Panc1 (cell line): ENCODE measurements at regions not wholly inside any gene's neighbourhood (a gene's known extent, or its start where the extent isn't known, plus 50 kb on each side); places are given as distances from the start of the nearest gene placed in this dataset.
A peak's percentile ranks its signal among the peaks of the same experiment; 100 is the strongest.

Experiments used
- ATAC-seq: fragments of 200-7000 bp; cut with Tn5 transposase; 2 replicates; pipeline ENCODE4 v1.9.1; 2020; ENCODE audit warnings: mild to moderate bottlenecking, moderate library complexity
- BruUV-seq: library from RNA; stranded (reverse); fragments of 400-500 nt; replicated peaks from 2 replicates; lab custom pipeline; 2021; lab: Mats Ljungman, UMichigan
- CTCF ChIA-PET: fragments of 300-600 bp; sonication (Branson Sonifier 250); formaldehyde crosslinking; loops from one replicate; lab custom pipeline; 2022; ENCODE audit warnings: antibody characterized with exemption; lab: Charles Lee
- POLR2A ChIA-PET: fragments of 300-600 bp; sonication (Branson Sonifier 250); formaldehyde crosslinking; loops from one replicate; lab custom pipeline; 2022; ENCODE audit warnings: antibody characterized with exemption; lab: Charles Lee
- DNase-seq: peaks from one replicate; pipeline ENCODE4 v3.0.0-alpha.2; 2010; ENCODE audit warnings: low read depth, low spot score
- H3K27ac ChIP-seq: 2 replicates; pipeline ENCODE4 v1.5.1; 2011; ENCODE audit warnings: mild to moderate bottlenecking, low read length, inconsistent platforms
- H3K27me3 ChIP-seq: fragments of 200-500 bp; sonication (Bioruptor generic); 2 replicates; pipeline ENCODE4 v1.6.0; 2014; ENCODE audit warnings: low read length, inconsistent platforms; ENCODE audit not compliant: control insufficient read depth, insufficient read depth
- H3K36me3 ChIP-seq: fragments of 200-500 bp; sonication (Bioruptor generic); 2 replicates; pipeline ENCODE4 v1.5.1; 2014; ENCODE audit warnings: inconsistent platforms, mild to moderate bottlenecking, low read length, moderate library complexity; ENCODE audit not compliant: control insufficient read depth, insufficient read depth
- H3K4me1 ChIP-seq: 2 replicates; pipeline ENCODE4 v1.5.1; 2011; ENCODE audit warnings: inconsistent platforms, mild to moderate bottlenecking, low read length, moderate library complexity; ENCODE audit not compliant: control insufficient read depth, insufficient read depth
- H3K4me3 ChIP-seq, 2 experiments: 2 replicates each; pipeline ENCODE4 v1.5.1; 2011 to 2012; ENCODE audit warnings: low read depth in 2 of 2, low read length in 2 of 2, mild to moderate bottlenecking in 2 of 2, inconsistent platforms in 1 of 2, moderate library complexity in 1 of 2
- H3K9me3 ChIP-seq: fragments of 200-500 bp; sonication (Bioruptor generic); 2 replicates; pipeline ENCODE4 v1.5.1; 2014; ENCODE audit warnings: low read depth, mild to moderate bottlenecking, inconsistent platforms, low read length, moderate library complexity; ENCODE audit not compliant: control insufficient read depth, insufficient read depth
- CTCF ChIP-seq: fragments of 450-650 bp; IDR thresholded peaks from 2 replicates; pipeline ENCODE4 v1.5.1; 2017; ENCODE audit warnings: mild to moderate bottlenecking
- POLR2AphosphoS5 ChIP-seq: IDR thresholded peaks from 2 replicates; pipeline ENCODE4 v1.6.1; 2012; ENCODE audit warnings: mild to moderate bottlenecking, low read depth, low read length, moderate library complexity
- REST ChIP-seq, 2 experiments: IDR thresholded peaks; 2 replicates each; pipeline ENCODE4 v1.6.1; 2011 to 2012; ENCODE audit warnings: low read depth in 2 of 2, control low read depth in 1 of 2, low read length in 1 of 2, mild to moderate bottlenecking in 1 of 2, moderate library complexity in 1 of 2; ENCODE audit not compliant: insufficient read depth in 1 of 2
- SIN3A ChIP-seq: IDR thresholded peaks from 2 replicates; pipeline ENCODE4 v1.6.1; 2012; ENCODE audit warnings: low read depth, mild to moderate bottlenecking, low read length, moderate library complexity, borderline replicate concordance; ENCODE audit not compliant: insufficient read depth
- TCF7L2 ChIP-seq: IDR thresholded peaks from 2 replicates; pipeline ENCODE4 v1.6.1; 2011; ENCODE audit warnings: mild to moderate bottlenecking, low read depth, low read length, inconsistent platforms
- in situ Hi-C: cut with HindIII; loops from 2 replicates; pipeline ENCODE4 v1.10.0; 2016; ENCODE audit warnings: low sequenced_read_pairs, low pct_unique_long_range_greater_than_20kb
- intact Hi-C: fragments of 100-400 bp; cut with micrococcal nuclease; formaldehyde crosslinking; loops from one replicate; pipeline ENCODE4 v1.10.0; 2022; ENCODE audit not compliant: unreplicated experiment

- Histone ChIP-seq H3K27ac (no peak overlapping the region), H3K4me1 (no peaks in the 10 kb centered on the region), H3K27me3 (no peaks in the 10 kb centered on the region), H3K9me3 (no peaks in the 10 kb centered on the region), H3K36me3 (no peaks in the 10 kb centered on the region), H3K4me3 (no peak overlapping the region)
- ATAC-seq (peak; percentile 46), DNase-seq (no peak)
- TF ChIP-seq TCF7L2 = no peak
- CTCF ChIA-PET = interaction anchor here (1.1 kb wide), 1 partner anchor 99 kb away, joined by 5 read pairs; no protein-coding TSS in a partner anchor
- BruUV-seq = no TSS peak
- POLR2A ChIA-PET = no interaction called here
- in situ Hi-C loops = no loop called here
- intact Hi-C loops = no loop called here
These were observed 128.6 kb downstream of the OAT start for GRCh38 chr10:124289851-124290795.

- BruUV-seq = no TSS peak
- ChIA-PET POLR2A (interaction anchor here (0.6 kb wide), 1 partner anchor 35 kb away, joined by 6 read pairs; no protein-coding TSS in a partner anchor), CTCF (no interaction called here)
- no peak overlapping the region for H3K4me3 ChIP-seq
- no peak overlapping the region for H3K27ac ChIP-seq
- H3K9me3 ChIP-seq = no peaks in the 10 kb centered on the region
- H3K4me1 ChIP-seq = no peaks in the 10 kb centered on the region
- H3K36me3 ChIP-seq = no peaks in the 10 kb centered on the region
- in situ Hi-C loops = no loop called here
- ATAC-seq = no peak
- intact Hi-C loops = no loop called here
- H3K27me3 ChIP-seq = no peaks in the 10 kb centered on the region
- no peak for DNase-seq
- TF ChIP-seq CTCF (no peak), TCF7L2 (no peak), POLR2AphosphoS5 (no peak)
These were observed 129.5 kb downstream of the OAT start for GRCh38 chr10:124288928-124289850.

GRCh38 chr10:124288486-124288885 lies 130.2 kb downstream of the OAT start:
- no peak overlapping the region for H3K4me3 ChIP-seq
- CTCF ChIA-PET = no interaction called here
- no peaks in the 10 kb centered on the region for H3K27me3 ChIP-seq
- H3K4me1 ChIP-seq = no peaks in the 10 kb centered on the region
- no TSS peak for BruUV-seq
- DNase-seq = no peak
- TF ChIP-seq REST (IDR thresholded peaks at IDR 0.05; ENCODE audit: insufficient read depth in 1 of 2, low read depth in 2 of 2, low read length in 1 of 2) (no peak), TCF7L2 (no peak), SIN3A (no peak), CTCF (no peak), POLR2AphosphoS5 (no peak)
- no peaks in the 10 kb centered on the region for H3K9me3 ChIP-seq
- POLR2A ChIA-PET = no interaction called here
- no peaks in the 10 kb centered on the region for H3K36me3 ChIP-seq
- H3K27ac ChIP-seq = no peak overlapping the region
- in situ Hi-C loops = no loop called here
- intact Hi-C loops = no loop called here
- ATAC-seq = no peak
